ENCODE measurements at regions not wholly inside any gene's neighbourhood (a gene's known extent, or its start where the extent isn't known, plus 50 kb on each side); places are given as distances from the start of the nearest gene placed in this dataset.

DNA sequence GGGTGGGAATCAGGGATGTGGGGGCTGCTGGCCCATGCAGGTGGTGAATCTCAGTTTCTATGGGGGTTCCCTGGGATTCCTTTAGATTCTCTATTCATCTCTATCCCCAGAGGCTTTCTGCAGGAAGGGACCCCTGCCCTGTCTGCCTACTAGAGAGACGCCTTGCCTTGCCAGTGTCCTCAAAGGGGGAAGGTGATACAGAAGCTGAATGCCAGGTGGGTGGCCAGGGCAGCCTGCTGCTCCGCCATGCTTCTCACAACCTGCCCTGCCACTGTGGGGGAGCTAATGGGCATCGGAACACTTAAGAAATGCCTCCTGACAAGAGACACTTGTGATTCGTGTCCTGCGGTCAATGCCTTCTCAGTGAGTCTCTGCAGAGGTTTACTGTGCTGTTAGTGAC is 368.4 kb downstream of the EN1 start:
- no peaks in the 10 kb centered on the region for H3K27me3 ChIP-seq (ENCODE audit: control insufficient read depth, low read length)
- no peaks in the 10 kb centered on the region for H4K20me1 ChIP-seq (ENCODE audit: control insufficient read depth, insufficient read depth, low read depth, low read length)
- no peaks in the 10 kb centered on the region for H3K9me3 ChIP-seq (ENCODE audit: control insufficient read depth, insufficient read depth, low read length)
- H3K4me2 ChIP-seq (ENCODE audit: low read length): no peak overlapping the region
- H3K27ac ChIP-seq (ENCODE audit: low read depth, low read length): no peak overlapping the region
- H3K4me1 ChIP-seq (ENCODE audit: control insufficient read depth, low read length): no peaks in the 10 kb centered on the region
- H3K4me3 ChIP-seq (ENCODE audit: low read length): no peak overlapping the region
- TF ChIP-seq, protein P1, sequence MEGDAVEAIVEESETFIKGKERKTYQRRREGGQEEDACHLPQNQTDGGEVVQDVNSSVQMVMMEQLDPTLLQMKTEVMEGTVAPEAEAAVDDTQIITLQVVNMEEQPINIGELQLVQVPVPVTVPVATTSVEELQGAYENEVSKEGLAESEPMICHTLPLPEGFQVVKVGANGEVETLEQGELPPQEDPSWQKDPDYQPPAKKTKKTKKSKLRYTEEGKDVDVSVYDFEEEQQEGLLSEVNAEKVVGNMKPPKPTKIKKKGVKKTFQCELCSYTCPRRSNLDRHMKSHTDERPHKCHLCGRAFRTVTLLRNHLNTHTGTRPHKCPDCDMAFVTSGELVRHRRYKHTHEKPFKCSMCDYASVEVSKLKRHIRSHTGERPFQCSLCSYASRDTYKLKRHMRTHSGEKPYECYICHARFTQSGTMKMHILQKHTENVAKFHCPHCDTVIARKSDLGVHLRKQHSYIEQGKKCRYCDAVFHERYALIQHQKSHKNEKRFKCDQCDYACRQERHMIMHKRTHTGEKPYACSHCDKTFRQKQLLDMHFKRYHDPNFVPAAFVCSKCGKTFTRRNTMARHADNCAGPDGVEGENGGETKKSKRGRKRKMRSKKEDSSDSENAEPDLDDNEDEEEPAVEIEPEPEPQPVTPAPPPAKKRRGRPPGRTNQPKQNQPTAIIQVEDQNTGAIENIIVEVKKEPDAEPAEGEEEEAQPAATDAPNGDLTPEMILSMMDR (IDR thresholded peaks at IDR 0.05; ENCODE audit: low read depth, low read length, poor library complexity, severe bottlenecking): no peak
- no peak for TF ChIP-seq EZH2phosphoT487 (IDR thresholded peaks at IDR 0.05; ENCODE audit: borderline replicate concordance, low read length)
- H3K9me2 ChIP-seq (replicated peaks; ENCODE audit: control insufficient read depth, low read length): no peaks in the 10 kb centered on the region
- no peaks in the 10 kb centered on the region for H3K79me2 ChIP-seq (ENCODE audit: control insufficient read depth, low read length)
- H3K36me3 ChIP-seq (ENCODE audit: control insufficient read depth, low read length): no peaks in the 10 kb centered on the region
- H3F3A ChIP-seq (ENCODE audit: control insufficient read depth, insufficient read depth): no peaks in the 10 kb centered on the region

DNA sequence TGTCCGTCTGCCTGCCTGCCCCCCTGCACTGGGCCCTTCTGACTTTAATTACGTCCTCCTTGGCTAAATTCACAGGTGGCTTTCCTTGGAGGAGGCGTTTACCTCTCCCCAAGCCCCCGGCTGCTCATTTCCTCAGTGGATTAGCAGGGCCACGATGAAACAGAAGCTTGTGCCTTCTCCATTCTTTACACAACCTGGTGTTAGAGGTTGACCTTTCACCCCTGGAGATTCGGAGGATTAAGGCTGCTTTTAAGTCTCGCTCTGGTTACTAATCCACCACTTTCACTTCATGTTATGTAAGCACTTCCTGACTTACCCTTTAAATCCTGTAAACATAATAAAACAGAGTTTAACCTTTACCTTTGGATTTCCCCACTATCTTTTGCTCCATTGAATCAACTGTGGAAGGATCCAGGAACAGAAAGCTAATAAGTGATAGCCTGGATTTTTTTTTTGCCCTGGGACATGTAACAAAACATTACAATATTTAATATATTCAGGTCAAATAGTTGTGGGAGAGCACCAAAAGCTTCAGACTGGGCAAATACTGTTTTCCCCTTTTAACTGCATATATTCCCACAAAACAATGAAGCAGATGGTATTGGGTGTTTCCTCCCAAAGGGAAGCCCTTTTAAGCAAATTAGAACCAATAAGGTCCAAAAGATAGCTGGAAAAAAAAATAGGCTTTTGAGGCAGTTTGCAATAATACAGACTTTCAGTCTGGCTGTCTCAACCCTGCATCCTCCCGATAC is 370.2 kb downstream of the EN1 start:
- no peaks in the 10 kb centered on the region for H3K79me2 ChIP-seq (ENCODE audit: control insufficient read depth, low read length)
- H3F3A ChIP-seq (ENCODE audit: control insufficient read depth, insufficient read depth): no peaks in the 10 kb centered on the region
- H3K36me3 ChIP-seq (ENCODE audit: control insufficient read depth, low read length): no peaks in the 10 kb centered on the region
- no peak overlapping the region for H3K4me3 ChIP-seq (ENCODE audit: low read length)
- no peak overlapping the region for H3K27ac ChIP-seq (ENCODE audit: low read depth, low read length)
- no peak for TF ChIP-seq EZH2phosphoT487 (IDR thresholded peaks at IDR 0.05; ENCODE audit: borderline replicate concordance, low read length)
- TF ChIP-seq, protein P1 (IDR thresholded peaks at IDR 0.05; ENCODE audit: low read depth, low read length, poor library complexity, severe bottlenecking): no peak
- H3K27me3 ChIP-seq (ENCODE audit: control insufficient read depth, low read length): no peaks in the 10 kb centered on the region
- H3K4me2 ChIP-seq (ENCODE audit: low read length): no peak overlapping the region
- H3K9me3 ChIP-seq (ENCODE audit: control insufficient read depth, insufficient read depth, low read length): no peaks in the 10 kb centered on the region
- H4K20me1 ChIP-seq (ENCODE audit: control insufficient read depth, insufficient read depth, low read depth, low read length): no peaks in the 10 kb centered on the region
- no peaks in the 10 kb centered on the region for H3K4me1 ChIP-seq (ENCODE audit: control insufficient read depth, low read length)
- H3K9me2 ChIP-seq (replicated peaks; ENCODE audit: control insufficient read depth, low read length): no peaks in the 10 kb centered on the region

DNA sequence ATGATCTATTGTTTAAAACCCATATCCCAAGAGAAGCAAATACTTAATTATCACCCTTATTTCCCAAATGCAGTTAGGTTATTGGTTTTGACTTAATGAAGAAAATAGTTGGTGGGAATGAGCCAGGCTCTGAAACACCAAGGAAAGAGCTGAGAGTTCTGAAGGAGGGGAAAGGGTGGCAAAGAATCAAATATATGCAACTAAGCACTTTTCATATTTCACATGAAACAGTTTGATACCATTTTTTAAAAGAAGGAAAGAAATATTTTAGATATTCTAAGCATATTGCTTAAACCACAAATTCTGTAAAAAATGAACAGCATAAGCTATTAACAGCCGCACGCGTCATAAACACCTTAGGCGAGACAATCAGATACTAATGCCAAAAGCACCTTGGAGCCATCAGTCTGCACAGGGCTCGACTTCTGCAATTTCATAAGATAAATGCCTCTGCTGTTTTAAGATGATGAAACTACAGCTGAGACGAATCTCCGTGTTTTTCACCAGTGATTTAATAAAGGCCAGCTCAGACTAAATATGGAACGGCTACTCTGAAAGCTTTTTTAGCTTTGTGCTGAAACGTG is 371.7 kb downstream of the EN1 start:
- Histone ChIP-seq H3K27me3 (ENCODE audit: control insufficient read depth, low read length) (no peaks in the 10 kb centered on the region), H3F3A (ENCODE audit: control insufficient read depth, insufficient read depth) (no peaks in the 10 kb centered on the region), H4K20me1 (ENCODE audit: control insufficient read depth, insufficient read depth, low read depth, low read length) (no peaks in the 10 kb centered on the region), H3K36me3 (ENCODE audit: control insufficient read depth, low read length) (no peaks in the 10 kb centered on the region), H3K4me1 (ENCODE audit: control insufficient read depth, low read length) (no peaks in the 10 kb centered on the region), H3K9me3 (ENCODE audit: control insufficient read depth, insufficient read depth, low read length) (no peaks in the 10 kb centered on the region), H3K4me2 (ENCODE audit: low read length) (no peak overlapping the region), H3K4me3 (ENCODE audit: low read length) (no peak overlapping the region), H3K79me2 (ENCODE audit: control insufficient read depth, low read length) (no peaks in the 10 kb centered on the region), H3K9me2 (replicated peaks; ENCODE audit: control insufficient read depth, low read length) (no peaks in the 10 kb centered on the region), H3K27ac (ENCODE audit: low read depth, low read length) (no peak overlapping the region)
- TF ChIP-seq, protein P1 (IDR thresholded peaks at IDR 0.05; ENCODE audit: low read depth, low read length, poor library complexity, severe bottlenecking): no peak
- no peak for TF ChIP-seq EZH2phosphoT487 (IDR thresholded peaks at IDR 0.05; ENCODE audit: borderline replicate concordance, low read length)

Data from DOHH2 (cell line).